ENCODE measurements at regions not wholly inside any gene's neighbourhood (a gene's known extent, or its start where the extent isn't known, plus 50 kb on each side); places are given as distances from the start of the nearest gene placed in this dataset.

DNA sequence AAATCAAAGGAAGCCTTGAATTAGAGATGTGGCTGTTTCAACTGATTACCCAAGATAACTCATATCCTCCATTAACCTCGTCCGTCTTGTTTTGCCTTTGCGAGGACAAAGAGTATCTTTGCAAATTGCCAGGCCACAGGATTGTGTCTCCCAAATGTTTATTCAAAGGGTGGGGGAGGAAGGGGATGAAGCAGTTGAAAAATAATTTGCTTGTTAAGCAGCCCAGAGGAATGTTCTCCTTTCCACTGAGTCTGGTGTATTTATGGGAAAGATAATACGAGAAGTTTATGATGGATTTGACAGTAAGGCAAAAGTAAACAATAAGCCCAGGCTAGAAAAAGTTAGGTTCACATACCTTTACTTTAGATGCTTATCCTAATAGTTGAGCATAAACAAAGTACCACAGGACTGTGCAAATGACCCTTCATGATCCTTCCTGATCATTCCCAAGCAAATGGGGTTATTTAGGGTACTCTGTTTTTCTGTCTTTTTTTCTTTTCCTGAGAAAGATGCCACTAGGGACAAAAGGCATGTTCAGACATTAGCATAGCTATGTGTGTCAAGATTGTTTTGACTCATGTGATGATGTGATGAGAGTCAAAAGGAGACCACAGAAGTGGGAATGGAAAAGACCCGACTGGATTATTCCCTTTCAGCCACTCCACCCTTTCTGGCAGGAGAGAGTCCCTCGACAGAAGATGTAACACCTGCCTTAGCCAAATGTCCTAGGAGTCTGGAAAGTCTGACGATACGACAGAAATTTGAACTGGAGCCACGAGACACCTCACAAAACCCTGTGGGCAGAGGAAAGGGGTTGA, 243.0 kb upstream of the GLI3 start:
- TF ChIP-seq, protein P1, sequence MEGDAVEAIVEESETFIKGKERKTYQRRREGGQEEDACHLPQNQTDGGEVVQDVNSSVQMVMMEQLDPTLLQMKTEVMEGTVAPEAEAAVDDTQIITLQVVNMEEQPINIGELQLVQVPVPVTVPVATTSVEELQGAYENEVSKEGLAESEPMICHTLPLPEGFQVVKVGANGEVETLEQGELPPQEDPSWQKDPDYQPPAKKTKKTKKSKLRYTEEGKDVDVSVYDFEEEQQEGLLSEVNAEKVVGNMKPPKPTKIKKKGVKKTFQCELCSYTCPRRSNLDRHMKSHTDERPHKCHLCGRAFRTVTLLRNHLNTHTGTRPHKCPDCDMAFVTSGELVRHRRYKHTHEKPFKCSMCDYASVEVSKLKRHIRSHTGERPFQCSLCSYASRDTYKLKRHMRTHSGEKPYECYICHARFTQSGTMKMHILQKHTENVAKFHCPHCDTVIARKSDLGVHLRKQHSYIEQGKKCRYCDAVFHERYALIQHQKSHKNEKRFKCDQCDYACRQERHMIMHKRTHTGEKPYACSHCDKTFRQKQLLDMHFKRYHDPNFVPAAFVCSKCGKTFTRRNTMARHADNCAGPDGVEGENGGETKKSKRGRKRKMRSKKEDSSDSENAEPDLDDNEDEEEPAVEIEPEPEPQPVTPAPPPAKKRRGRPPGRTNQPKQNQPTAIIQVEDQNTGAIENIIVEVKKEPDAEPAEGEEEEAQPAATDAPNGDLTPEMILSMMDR (IDR thresholded peaks at IDR 0.05) = no peak
- no peak for TF ChIP-seq POLR2A (IDR thresholded peaks at IDR 0.05)
